ENCODE measurements at regions not wholly inside any gene's neighbourhood (a gene's known extent, or its start where the extent isn't known, plus 50 kb on each side); places are given as distances from the start of the nearest gene placed in this dataset.
A peak's percentile ranks its signal among the peaks of the same experiment; 100 is the strongest.

- TF ChIP-seq CCNT2 (IDR thresholded peaks at IDR 0.05; ENCODE audit: borderline replicate concordance, extremely low read depth, insufficient read length, low read depth, low read length): no peak
- no peak for TF ChIP-seq MYBL2 (IDR thresholded peaks at IDR 0.05; ENCODE audit: low read depth)
- no peak for TF ChIP-seq MYBL2 (CRISPR knock-in tag; IDR thresholded peaks at IDR 0.05; ENCODE audit: borderline replicate concordance)
These were observed 95.9 kb upstream of the DLGAP1 start (continued) for GRCh38 chr18:4551001-4551360.

GRCh38 chr18:4549164-4549872 lies 94.2 kb upstream of the DLGAP1 start:
- Histone ChIP-seq H3K36me3 (ENCODE audit: control insufficient read depth, insufficient read depth, low read length) (no peaks in the 10 kb centered on the region), H3K4me3 (no peak overlapping the region), H3K27ac (ENCODE audit: extremely low read depth, low read depth, low read length) (no peak overlapping the region), H2AFZ (ENCODE audit: low read depth, low read length) (no peak overlapping the region), H3K9ac (ENCODE audit: insufficient read depth in 1 of 2, low read depth in 2 of 2, low read length in 2 of 2) (no peak overlapping the region), H3K9me1 (ENCODE audit: control insufficient read depth, insufficient read depth, low read length) (no peaks in the 10 kb centered on the region), H3K9me3 (replicated peaks; ENCODE audit: control insufficient read depth, insufficient read depth, low read depth, low read length) (no peaks in the 10 kb centered on the region; the same call in 1 of the 2 replicates), H4K20me1 (replicated peaks; ENCODE audit: control insufficient read depth, insufficient read depth, low read length) (no peaks in the 10 kb centered on the region), H3K27me3 (ENCODE audit: control insufficient read depth in 2 of 2, insufficient read depth in 2 of 2, low read length in 2 of 2) (no peaks in the 10 kb centered on the region), H3K79me2 (ENCODE audit: control insufficient read depth, insufficient read depth, low read length) (no peaks in the 10 kb centered on the region), H3K4me2 (ENCODE audit: insufficient read depth, low read length) (no peak overlapping the region), H3K4me1 (replicated peaks in 1 of 2; ENCODE audit: control insufficient read depth in 2 of 2, insufficient read depth in 2 of 2, low read length in 2 of 2) (no peaks in the 10 kb centered on the region)
- in situ Hi-C loops (cut with MboI): no loop called here
- intact Hi-C loops (cut with micrococcal nuclease): no loop called here
- no TSS peak for BruUV-seq (replicated peaks)
- FAIRE-seq (no peak), DNase-seq (ENCODE audit: extremely low read depth in 1 of 4, low spot score in 3 of 4) (no peak), ATAC-seq (no peak)
- POLR2A ChIA-PET: no interaction called here
- TF ChIP-seq FOXP1 (CRISPR knock-in tag; IDR thresholded peaks at IDR 0.05) (no peak), ILF3 (IDR thresholded peaks at IDR 0.05; ENCODE audit: borderline replicate concordance) (no peak), FIP1L1 (IDR thresholded peaks at IDR 0.05; ENCODE audit: low read depth, low read length, poor library complexity, severe bottlenecking) (no peak), ZNF253 (CRISPR knock-in tag; conservative IDR thresholded peaks at IDR 0.05) (no peak), CEBPG (CRISPR knock-in tag; IDR thresholded peaks at IDR 0.05) (no peak), CEBPG (tag; conservative IDR thresholded peaks at IDR 0.05 in 1 of 2, IDR thresholded peaks at IDR 0.05 in 1 of 2) (peak; percentile 53 to 89), THRA (IDR thresholded peaks at IDR 0.05) (no peak), ZNF57 (CRISPR knock-in tag; IDR thresholded peaks at IDR 0.05) (no peak)
- CTCF ChIA-PET (ENCODE audit: low intra/inter-chr PET ratio): no interaction called here
